DND-41 (cell line): ENCODE measurements at regions not wholly inside any gene's neighbourhood (a gene's known extent, or its start where the extent isn't known, plus 50 kb on each side); places are given as distances from the start of the nearest gene placed in this dataset.

ENCODE experiments used
- ATAC-seq: fragments of 200-7000 bp; cut with Tn5 transposase; 3 replicates; pipeline ENCODE4 v1.9.1; 2021; ENCODE audit warnings: low read depth; ENCODE audit not compliant: insufficient read depth
- DNase-seq: peaks from one replicate; pipeline ENCODE4 v3.0.0-alpha.2; 2020
- H2AFZ ChIP-seq: 2 replicates; pipeline ENCODE4 v1.6.0; 2012; ENCODE audit warnings: low read depth, low read length
- H3K27ac ChIP-seq: 2 replicates; pipeline ENCODE4 v1.5.1; 2012; ENCODE audit warnings: low read length, inconsistent platforms
- H3K27me3 ChIP-seq: fragments of 200-600 bp; sonication (generic); 2 replicates; pipeline ENCODE4 v1.6.0; 2012; ENCODE audit warnings: low read length, mild to moderate bottlenecking, inconsistent platforms; ENCODE audit not compliant: insufficient read depth, poor library complexity
- H3K36me3 ChIP-seq: 2 replicates; pipeline ENCODE4 v1.5.1; 2012; ENCODE audit warnings: low read length, inconsistent platforms; ENCODE audit not compliant: insufficient read depth
- H3K4me1 ChIP-seq: 2 replicates; pipeline ENCODE4 v1.5.1; 2012; ENCODE audit warnings: mild to moderate bottlenecking, low read length; ENCODE audit not compliant: insufficient read depth
- H3K4me2 ChIP-seq: 2 replicates; pipeline ENCODE4 v1.6.0; 2012; ENCODE audit warnings: mild to moderate bottlenecking, moderate library complexity, low read length, inconsistent platforms; ENCODE audit not compliant: insufficient read depth
- H3K4me3 ChIP-seq, 2 experiments: fragments of 200-600 bp in 1 of 2; shearing (Covaris generic) in 1 of 2; 2 replicates each; pipeline ENCODE4 v1.5.1; 2012 to 2016; ENCODE audit warnings: inconsistent platforms in 2 of 2, low read length in 2 of 2, mild to moderate bottlenecking in 2 of 2, low read depth in 1 of 2, moderate library complexity in 1 of 2
- H3K79me2 ChIP-seq: 2 replicates; pipeline ENCODE4 v1.6.0; 2012; ENCODE audit warnings: low read length, inconsistent platforms; ENCODE audit not compliant: insufficient read depth
- H3K9ac ChIP-seq: 2 replicates; pipeline ENCODE4 v1.6.0; 2012; ENCODE audit warnings: low read depth, mild to moderate bottlenecking, inconsistent platforms, low read length, moderate library complexity
- H3K9me3 ChIP-seq: 2 replicates; pipeline ENCODE4 v1.5.1; 2012; ENCODE audit warnings: low read length, moderate library complexity, mild to moderate bottlenecking, inconsistent platforms; ENCODE audit not compliant: insufficient read depth, severe bottlenecking
- H4K20me1 ChIP-seq: 2 replicates; pipeline ENCODE4 v1.6.0; 2012; ENCODE audit warnings: low read length; ENCODE audit not compliant: insufficient read depth
- EZH2 ChIP-seq: IDR thresholded peaks from 3 replicates; pipeline ENCODE4 v1.6.1; 2012; ENCODE audit warnings: borderline replicate concordance, low read depth, mild to moderate bottlenecking, moderate library complexity, low read length, inconsistent platforms; ENCODE audit not compliant: severe bottlenecking
- TF ChIP-seq, protein P1 (sequence below): IDR thresholded peaks from 2 replicates; pipeline ENCODE4 v1.5.1; 2012; ENCODE audit warnings: borderline replicate concordance, low read length, moderate library complexity, mild to moderate bottlenecking; ENCODE audit not compliant: poor library complexity, severe bottlenecking; ENCODE audit errors: extremely low read depth

- no peak overlapping the region for H3K4me3 ChIP-seq
These were observed 341.1 kb upstream of the PPARGC1A start for GRCh38 chr4:24230955-24231354.

DNA sequence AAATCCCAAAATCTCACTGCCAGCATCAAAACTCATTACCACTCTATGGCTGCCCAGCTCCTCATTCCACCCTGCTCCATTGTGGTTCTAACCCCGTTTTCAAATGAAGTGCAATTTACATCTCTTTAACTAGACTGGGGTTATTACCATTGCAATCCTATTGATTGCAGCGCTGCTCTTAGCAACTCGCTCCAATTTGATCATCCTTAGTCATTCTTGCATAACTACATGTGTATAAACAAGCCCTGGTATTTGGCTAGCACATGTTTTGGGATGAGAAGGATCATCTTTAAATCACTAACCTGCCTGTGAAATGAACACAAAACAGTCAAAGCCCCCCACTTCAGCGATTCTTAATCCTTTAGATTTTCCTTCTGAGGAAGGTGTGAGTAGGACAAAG lies 340.1 kb upstream of the PPARGC1A start:
- no peak for DNase-seq
- H3K4me1 ChIP-seq: no peaks in the 10 kb centered on the region

More at GRCh38 chr4:24230955-24231354, 341.1 kb upstream of the PPARGC1A start:
- DNase-seq: no peak
- H3K27ac ChIP-seq: no peak overlapping the region
- ATAC-seq: no peak
- H3K4me1 ChIP-seq: no peaks in the 10 kb centered on the region
- no peaks in the 10 kb centered on the region for H3K36me3 ChIP-seq
- no peak overlapping the region for H3K4me2 ChIP-seq
- TF ChIP-seq, protein P1, sequence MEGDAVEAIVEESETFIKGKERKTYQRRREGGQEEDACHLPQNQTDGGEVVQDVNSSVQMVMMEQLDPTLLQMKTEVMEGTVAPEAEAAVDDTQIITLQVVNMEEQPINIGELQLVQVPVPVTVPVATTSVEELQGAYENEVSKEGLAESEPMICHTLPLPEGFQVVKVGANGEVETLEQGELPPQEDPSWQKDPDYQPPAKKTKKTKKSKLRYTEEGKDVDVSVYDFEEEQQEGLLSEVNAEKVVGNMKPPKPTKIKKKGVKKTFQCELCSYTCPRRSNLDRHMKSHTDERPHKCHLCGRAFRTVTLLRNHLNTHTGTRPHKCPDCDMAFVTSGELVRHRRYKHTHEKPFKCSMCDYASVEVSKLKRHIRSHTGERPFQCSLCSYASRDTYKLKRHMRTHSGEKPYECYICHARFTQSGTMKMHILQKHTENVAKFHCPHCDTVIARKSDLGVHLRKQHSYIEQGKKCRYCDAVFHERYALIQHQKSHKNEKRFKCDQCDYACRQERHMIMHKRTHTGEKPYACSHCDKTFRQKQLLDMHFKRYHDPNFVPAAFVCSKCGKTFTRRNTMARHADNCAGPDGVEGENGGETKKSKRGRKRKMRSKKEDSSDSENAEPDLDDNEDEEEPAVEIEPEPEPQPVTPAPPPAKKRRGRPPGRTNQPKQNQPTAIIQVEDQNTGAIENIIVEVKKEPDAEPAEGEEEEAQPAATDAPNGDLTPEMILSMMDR: no peak
- no peak for TF ChIP-seq EZH2
- no peaks in the 10 kb centered on the region for H4K20me1 ChIP-seq
- H3K9ac ChIP-seq: no peak overlapping the region
- H3K9me3 ChIP-seq: no peaks in the 10 kb centered on the region
- no peaks in the 10 kb centered on the region for H3K79me2 ChIP-seq
- no peaks in the 10 kb centered on the region for H3K27me3 ChIP-seq
- H2AFZ ChIP-seq: no peak overlapping the region

DNA sequence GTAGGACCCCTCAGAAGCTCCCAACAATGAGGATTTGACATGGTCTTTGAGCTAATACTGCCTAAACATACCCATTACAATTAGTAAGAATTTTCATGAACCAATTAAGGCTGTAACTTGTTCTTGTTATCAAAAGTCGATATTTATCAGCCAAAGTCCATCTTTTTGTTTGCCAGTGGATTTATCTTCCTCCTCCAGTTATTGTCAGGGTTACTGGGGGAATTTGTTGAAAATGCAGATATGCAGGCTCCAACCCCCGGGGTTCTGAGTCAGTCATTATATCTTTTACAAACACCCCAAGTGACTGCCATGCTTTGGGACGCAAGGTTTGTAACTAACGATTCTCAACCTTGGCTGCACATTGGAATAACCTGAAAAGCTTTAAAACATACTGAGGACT lies 338.8 kb upstream of the PPARGC1A start:
- no peak for ATAC-seq
- H3K79me2 ChIP-seq: no peaks in the 10 kb centered on the region
- no peaks in the 10 kb centered on the region for H4K20me1 ChIP-seq
- TF ChIP-seq, protein P1: no peak
- TF ChIP-seq EZH2: no peak
- H3K36me3 ChIP-seq: no peaks in the 10 kb centered on the region
- H3K9ac ChIP-seq: no peak overlapping the region
- no peak for DNase-seq
- H2AFZ ChIP-seq: no peak overlapping the region
- no peak overlapping the region for H3K4me3 ChIP-seq
- H3K27me3 ChIP-seq: no peaks in the 10 kb centered on the region
- H3K9me3 ChIP-seq: no peaks in the 10 kb centered on the region
- no peak overlapping the region for H3K27ac ChIP-seq
- no peak overlapping the region for H3K4me2 ChIP-seq
- no peaks in the 10 kb centered on the region for H3K4me1 ChIP-seq

More for the DNA sequence above, 340.1 kb upstream of the PPARGC1A start:
- Histone ChIP-seq H2AFZ (no peak overlapping the region), H3K79me2 (no peaks in the 10 kb centered on the region), H3K27me3 (no peaks in the 10 kb centered on the region), H3K4me3 (no peak overlapping the region), H3K4me2 (no peak overlapping the region), H3K9ac (no peak overlapping the region), H3K36me3 (no peaks in the 10 kb centered on the region), H4K20me1 (no peaks in the 10 kb centered on the region), H3K9me3 (no peaks in the 10 kb centered on the region), H3K27ac (no peak overlapping the region)
- ATAC-seq: no peak
- TF ChIP-seq, protein P1: no peak
- no peak for TF ChIP-seq EZH2

DNA sequence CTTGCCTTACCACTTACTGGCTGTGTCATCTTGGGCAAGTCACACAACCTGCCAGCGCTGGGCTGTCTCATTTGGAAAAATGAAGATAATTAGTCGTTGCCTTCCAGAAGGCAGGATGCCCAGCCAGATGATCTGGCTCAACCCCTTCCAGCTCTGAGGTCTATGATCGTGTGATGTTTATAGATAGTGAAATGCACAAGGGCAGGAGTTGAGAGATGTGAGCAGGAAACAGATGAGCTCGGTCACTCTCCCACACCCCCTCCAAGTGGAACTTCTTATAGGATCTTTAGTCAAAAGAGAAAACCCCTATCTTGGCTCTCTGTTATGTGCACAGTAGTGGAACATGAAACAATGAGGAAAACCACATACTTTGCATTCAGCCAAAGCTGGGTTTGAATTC lies 336.8 kb upstream of the PPARGC1A start:
- no peaks in the 10 kb centered on the region for H3K79me2 ChIP-seq
- H3K4me3 ChIP-seq: no peak overlapping the region
- no peak overlapping the region for H3K27ac ChIP-seq
- DNase-seq (no peak), ATAC-seq (no peak)
- TF ChIP-seq, protein P1: no peak
- no peak for TF ChIP-seq EZH2
- no peaks in the 10 kb centered on the region for H3K36me3 ChIP-seq
- no peaks in the 10 kb centered on the region for H3K27me3 ChIP-seq
- H3K9me3 ChIP-seq: no peaks in the 10 kb centered on the region
- no peak overlapping the region for H3K4me2 ChIP-seq
- H3K9ac ChIP-seq: no peak overlapping the region
- H4K20me1 ChIP-seq: no peaks in the 10 kb centered on the region
- H2AFZ ChIP-seq: no peak overlapping the region
- H3K4me1 ChIP-seq: no peaks in the 10 kb centered on the region
